Glutamatergic neuron (in vitro differentiated cells): ENCODE measurements at regions not wholly inside any gene's neighbourhood (a gene's known extent, or its start where the extent isn't known, plus 50 kb on each side); places are given as distances from the start of the nearest gene placed in this dataset.
A peak's percentile ranks its signal among the peaks of the same experiment; 100 is the strongest.

Experiments used
- DNase-seq: peaks from one replicate; pipeline ENCODE4 v3.0.0; 2022
- H3K27ac Mint-ChIP-seq: one replicate; pipeline ENCODE4 v1.8.0; 2020; ENCODE audit warnings: mild to moderate bottlenecking, mixed read lengths, inconsistent platforms; ENCODE audit not compliant: unreplicated experiment
- H3K27me3 Mint-ChIP-seq: one replicate; pipeline ENCODE4 v1.8.0; 2020; ENCODE audit warnings: mild to moderate bottlenecking, moderate library complexity, mixed read lengths, inconsistent platforms; ENCODE audit not compliant: unreplicated experiment
- H3K36me3 Mint-ChIP-seq: one replicate; pipeline ENCODE4 v1.8.0; 2020; ENCODE audit warnings: mild to moderate bottlenecking, mixed read lengths, inconsistent platforms; ENCODE audit not compliant: unreplicated experiment
- H3K4me1 Mint-ChIP-seq: one replicate; pipeline ENCODE4 v1.8.0; 2020; ENCODE audit warnings: mild to moderate bottlenecking, low read depth, mixed read lengths, inconsistent platforms; ENCODE audit not compliant: unreplicated experiment
- H3K4me3 Mint-ChIP-seq: one replicate; pipeline ENCODE4 v1.8.0; 2020; ENCODE audit warnings: mild to moderate bottlenecking, mixed read lengths, inconsistent platforms; ENCODE audit not compliant: unreplicated experiment
- H3K9me3 Mint-ChIP-seq: one replicate; pipeline ENCODE4 v1.8.0; 2020; ENCODE audit warnings: mild to moderate bottlenecking, moderate library complexity, mixed read lengths, inconsistent platforms; ENCODE audit not compliant: unreplicated experiment
- CTCF ChIP-seq: fragments of 200-600 bp; sonication (generic); IDR thresholded peaks from one replicate; pipeline ENCODE4 v1.5.0; 2021; ENCODE audit not compliant: partially characterized antibody, unreplicated experiment

- no peak overlapping the region for H3K27ac Mint-ChIP-seq
- H3K4me3 Mint-ChIP-seq: no peak overlapping the region
- no peaks in the 10 kb centered on the region for H3K36me3 Mint-ChIP-seq
- H3K9me3 Mint-ChIP-seq: no peaks in the 10 kb centered on the region
- peak; percentile 44 for DNase-seq
- peak; percentile 77 for TF ChIP-seq CTCF
- H3K27me3 Mint-ChIP-seq: no peaks in the 10 kb centered on the region
- no peaks in the 10 kb centered on the region for H3K4me1 Mint-ChIP-seq
These were observed 118.2 kb downstream of the NAF1 start for GRCh38 chr4:163048447-163048846.

GRCh38 chr4:163042306-163042705, 124.4 kb downstream of the NAF1 start:
- no peak overlapping the region for H3K27ac Mint-ChIP-seq
- no peak for DNase-seq
- TF ChIP-seq CTCF: no peak
- no peak overlapping the region for H3K4me3 Mint-ChIP-seq
- H3K9me3 Mint-ChIP-seq: no peaks in the 10 kb centered on the region
- no peaks in the 10 kb centered on the region for H3K36me3 Mint-ChIP-seq
- H3K4me1 Mint-ChIP-seq: no peaks in the 10 kb centered on the region
- no peaks in the 10 kb centered on the region for H3K27me3 Mint-ChIP-seq

GRCh38 chr4:163017135-163017534, 149.6 kb downstream of the NAF1 start:
- no peak for DNase-seq
- Mint-ChIP-seq H3K27me3 (no peaks in the 10 kb centered on the region), H3K4me1 (no peaks in the 10 kb centered on the region), H3K4me3 (no peak overlapping the region), H3K27ac (no peak overlapping the region), H3K9me3 (no peaks in the 10 kb centered on the region), H3K36me3 (no peaks in the 10 kb centered on the region)
- no peak for TF ChIP-seq CTCF

- H3K4me3 Mint-ChIP-seq: no peak overlapping the region
- no peaks in the 10 kb centered on the region for H3K9me3 Mint-ChIP-seq
- no peaks in the 10 kb centered on the region for H3K27me3 Mint-ChIP-seq
- no peaks in the 10 kb centered on the region for H3K36me3 Mint-ChIP-seq
- no peak for TF ChIP-seq CTCF
- H3K27ac Mint-ChIP-seq: no peak overlapping the region
- DNase-seq: no peak
- H3K4me1 Mint-ChIP-seq: no peaks in the 10 kb centered on the region
These were observed 153.9 kb downstream of the NAF1 start for GRCh38 chr4:163012816-163013215.

GRCh38 chr4:163003979-163004378, 162.7 kb downstream of the NAF1 start:
- H3K9me3 Mint-ChIP-seq: peaks cover 10% of the 10 kb centered on the region
- peaks cover 2% of the 10 kb centered on the region for H3K27me3 Mint-ChIP-seq
- peaks cover 2% of the 10 kb centered on the region for H3K4me1 Mint-ChIP-seq
- H3K4me3 Mint-ChIP-seq: no peak overlapping the region
- no peak overlapping the region for H3K27ac Mint-ChIP-seq
- H3K36me3 Mint-ChIP-seq: no peaks in the 10 kb centered on the region
- DNase-seq: peak; percentile 13
- TF ChIP-seq CTCF: no peak
